ENCODE measurements at regions not wholly inside any gene's neighbourhood (a gene's known extent, or its start where the extent isn't known, plus 50 kb on each side); places are given as distances from the start of the nearest gene placed in this dataset.

- TF ChIP-seq ZFAT (CRISPR knock-in tag; conservative IDR thresholded peaks at IDR 0.05) (no peak), IRF2 (CRISPR knock-in tag; IDR thresholded peaks at IDR 0.05) (no peak), STAT5B (CRISPR knock-in tag; IDR thresholded peaks at IDR 0.05) (no peak), ZNF598 (CRISPR knock-in tag; IDR thresholded peaks at IDR 0.05; ENCODE audit: borderline replicate concordance) (no peak), ZSCAN20 (CRISPR knock-in tag; IDR thresholded peaks at IDR 0.05; ENCODE audit: borderline replicate concordance) (no peak), ZBTB4 (CRISPR knock-in tag; IDR thresholded peaks at IDR 0.05; ENCODE audit: borderline replicate concordance) (no peak), THAP7 (CRISPR knock-in tag; IDR thresholded peaks at IDR 0.05) (no peak), TOPORS (CRISPR knock-in tag; IDR thresholded peaks at IDR 0.05) (no peak), GTF2F1 (IDR thresholded peaks at IDR 0.05; ENCODE audit: low read length) (no peak), SSRP1 (CRISPR knock-in tag; IDR thresholded peaks at IDR 0.05) (no peak), CHD4 (IDR thresholded peaks at IDR 0.05; ENCODE audit: borderline replicate concordance, low read length) (no peak), HNF4A (CRISPR knock-in tag; IDR thresholded peaks at IDR 0.05) (no peak), ZBTB42 (CRISPR knock-in tag; IDR thresholded peaks at IDR 0.05) (no peak), MLX (CRISPR knock-in tag; IDR thresholded peaks at IDR 0.05) (no peak), ZNF335 (CRISPR knock-in tag; IDR thresholded peaks at IDR 0.05) (no peak), PBX3 (CRISPR knock-in tag; IDR thresholded peaks at IDR 0.05; ENCODE audit: borderline replicate concordance) (no peak)
- H3K4me2 ChIP-seq (ENCODE audit: low read depth, low read length): no peak overlapping the region
- in situ Hi-C loops (cut with HindIII; ENCODE audit: extremely low pct_ligation_motif_present, low pct_unique_long_range_greater_than_20kb): no loop called here
- FAIRE-seq (no peak), ATAC-seq (no peak), DNase-seq (ENCODE audit: low spot score) (no peak)
- no peak overlapping the region for H3K9ac ChIP-seq (ENCODE audit: insufficient read depth, low read depth, low read length)
- no peaks in the 10 kb centered on the region for H3K36me3 ChIP-seq (replicated peaks in 1 of 2; ENCODE audit: control insufficient read depth in 1 of 2, insufficient read depth in 2 of 2, low read length in 2 of 2)
- H4K20me1 ChIP-seq (ENCODE audit: insufficient read depth, low read length): no peaks in the 10 kb centered on the region
- POLR2A ChIA-PET: no interaction called here
- no peaks in the 10 kb centered on the region for H3K27me3 ChIP-seq (ENCODE audit: control insufficient read depth in 1 of 2, insufficient read depth in 2 of 2, low read length in 2 of 2)
- CTCF ChIA-PET (ENCODE audit: low intra/inter-chr PET ratio, low total read pairs): no interaction called here
- H3K4me1 ChIP-seq (ENCODE audit: insufficient read depth, low read length): no peaks in the 10 kb centered on the region
- no peaks in the 10 kb centered on the region for H3K79me2 ChIP-seq (ENCODE audit: insufficient read depth, low read length)
- no peaks in the 10 kb centered on the region; the same call in 1 of the 2 replicates for H3K9me3 ChIP-seq (ENCODE audit: low read length)
- no peak overlapping the region for H3K27ac ChIP-seq (ENCODE audit: extremely low read length, insufficient read depth, low read length)
- no TSS peak for BruUV-seq (replicated peaks)
- WGBS (ENCODE audit: low lambda C conversion rate): 36% methylated on average over 2 of the region's 2 CpGs
- no peak overlapping the region for H2AFZ ChIP-seq (ENCODE audit: low read length)
- intact Hi-C loops (cut with micrococcal nuclease; ENCODE audit: unreplicated experiment): no loop called here
- H3K4me3 ChIP-seq (replicated peaks in 1 of 3; ENCODE audit: insufficient read depth in 1 of 3, low read depth in 2 of 3, low read length in 3 of 3): no peak overlapping the region
Measured at GRCh38 chr1:104402178-104402577, 652.5 kb downstream of the AMY1C start.
